Peyer's patch (tissue), 4 donors: ENCODE measurements at regions not wholly inside any gene's neighbourhood (a gene's known extent, or its start where the extent isn't known, plus 50 kb on each side); places are given as distances from the start of the nearest gene placed in this dataset.

ENCODE experiments used
- DNase-seq, 3 donors: peaks; one replicate each; pipeline ENCODE4 v3.0.0-alpha.2; 2017 to 2019
- H3K27ac ChIP-seq, 4 donors: fragments of 200-600 bp; sonication (generic); one replicate each; pipeline ENCODE4 v1.5.1; 2016 to 2019
- H3K27me3 ChIP-seq, 2 donors: fragments of 200-600 bp; sonication (generic); one replicate each; pipeline ENCODE4 v1.5.1; 2019
- H3K36me3 ChIP-seq, 3 donors: fragments of 200-600 bp; sonication (generic); one replicate each; pipeline ENCODE4 v1.5.1; 2016 to 2019
- H3K4me1 ChIP-seq, 4 donors: fragments of 200-600 bp; sonication (generic); one replicate each; pipeline ENCODE4 v1.5.1; 2016 to 2019
- H3K4me3 ChIP-seq, 4 donors: fragments of 200-600 bp; sonication (generic); 1 replicate in 3 of 4; 2 replicates in 1 of 4; pipeline ENCODE4 v1.5.1; 2016 to 2019; ENCODE audit warnings: mild to moderate bottlenecking in 1 of 4
- H3K9me3 ChIP-seq, 4 donors: fragments of 200-600 bp; sonication (generic); one replicate each; pipeline ENCODE4 v1.5.1; 2016 to 2019; ENCODE audit warnings: mild to moderate bottlenecking in 1 of 4
- CTCF ChIP-seq, 6 experiments: fragments of 450-650 bp in 4 of 6; fragments of 200-600 bp in 2 of 6; sonication (generic) in 1 of 6; IDR thresholded peaks; one replicate each; pipeline ENCODE4 v1.5.1; 2017 to 2019; ENCODE audit warnings: antibody characterized with exemption in 6 of 6, mild to moderate bottlenecking in 3 of 6, moderate library complexity in 1 of 6
- POLR2A ChIP-seq, 2 donors: fragments of 450-650 bp; IDR thresholded peaks; one replicate each; pipeline ENCODE4 v1.5.1; 2017; ENCODE audit warnings: antibody characterized with exemption in 2 of 2, mild to moderate bottlenecking in 2 of 2, moderate library complexity in 2 of 2

DNA sequence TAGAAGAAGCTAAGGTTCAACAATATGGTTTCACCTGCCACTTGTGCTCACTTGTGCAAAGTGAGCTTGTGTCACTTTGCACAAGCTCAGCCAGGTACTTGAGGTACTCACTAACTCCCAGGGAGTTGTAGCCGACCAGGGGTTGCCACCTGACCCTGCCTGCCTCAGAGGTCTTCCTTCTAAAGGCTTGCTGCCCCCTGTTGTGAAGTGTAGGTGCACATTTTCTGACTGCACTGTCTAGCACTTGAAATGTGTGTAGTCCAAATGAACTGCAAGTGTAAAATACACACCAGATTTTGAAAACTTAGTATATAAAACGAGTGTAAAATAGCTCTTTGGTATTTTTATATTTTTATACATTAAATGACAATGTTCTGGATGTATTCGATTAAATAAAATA, 230.8 kb downstream of the DLEU7 start:
- Histone ChIP-seq H3K9me3 (no peaks in the 10 kb centered on the region), H3K27me3 (no peaks in the 10 kb centered on the region), H3K27ac (no peak overlapping the region), H3K4me1 (no peaks in the 10 kb centered on the region), H3K4me3 (no peak overlapping the region), H3K36me3 (no peaks in the 10 kb centered on the region)
- DNase-seq = no peak
- no peak for TF ChIP-seq CTCF (IDR thresholded peaks at IDR 0.05)
- TF ChIP-seq POLR2A (IDR thresholded peaks at IDR 0.05) = no peak

DNA sequence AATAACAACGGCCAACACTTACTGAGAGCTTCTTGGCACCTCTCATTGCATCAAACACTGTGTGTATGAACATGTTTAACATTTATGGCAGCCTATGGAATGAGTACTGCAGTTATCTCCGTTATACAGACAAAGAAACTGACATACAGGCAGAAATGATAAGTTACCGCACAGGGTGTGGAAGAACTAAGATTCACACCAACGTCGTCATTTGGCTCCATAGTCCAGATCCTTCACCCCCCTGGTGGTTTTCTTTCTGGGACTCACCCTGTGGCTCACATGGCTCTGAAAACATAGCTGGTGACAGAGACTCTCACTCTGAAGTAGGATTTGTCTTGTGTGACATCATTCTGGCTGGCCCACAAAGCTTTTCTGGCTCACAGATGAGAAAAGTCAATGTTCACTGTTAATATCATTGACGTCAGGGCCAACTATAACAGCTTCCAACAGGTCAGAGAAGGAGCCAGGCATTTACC, 230.1 kb downstream of the DLEU7 start:
- TF ChIP-seq CTCF (IDR thresholded peaks at IDR 0.05) (no peak), POLR2A (IDR thresholded peaks at IDR 0.05) (no peak)

DNA sequence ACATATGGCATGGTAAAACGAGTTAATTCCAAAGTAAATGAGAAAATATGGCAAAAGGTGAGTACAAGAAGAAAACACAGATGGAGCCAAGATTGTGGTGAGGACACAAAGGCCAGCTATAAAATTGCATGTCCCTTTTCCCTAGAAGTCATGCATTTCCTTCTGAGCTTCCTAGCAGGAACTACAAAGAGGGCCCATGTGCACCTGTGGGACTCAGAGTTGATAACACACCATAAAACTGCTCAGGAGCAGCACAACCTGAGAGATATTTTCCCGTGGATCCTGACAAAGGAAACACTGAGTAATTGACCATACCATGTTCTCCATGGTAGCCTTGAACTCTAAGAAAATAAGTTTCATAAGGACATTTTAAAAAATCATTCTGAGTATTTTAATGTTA, 228.3 kb downstream of the DLEU7 start:
- TF ChIP-seq POLR2A (IDR thresholded peaks at IDR 0.05) = no peak
- TF ChIP-seq CTCF (IDR thresholded peaks at IDR 0.05) = no peak
- no peaks in the 10 kb centered on the region for H3K27me3 ChIP-seq
- H3K27ac ChIP-seq = no peak overlapping the region
- no peak overlapping the region for H3K4me3 ChIP-seq
- H3K4me1 ChIP-seq = no peaks in the 10 kb centered on the region
- no peak for DNase-seq
- H3K9me3 ChIP-seq = no peaks in the 10 kb centered on the region
- no peaks in the 10 kb centered on the region for H3K36me3 ChIP-seq

More for the DNA sequence above, 230.1 kb downstream of the DLEU7 start:
- no peak overlapping the region for H3K27ac ChIP-seq
- no peak for DNase-seq
- no peaks in the 10 kb centered on the region for H3K4me1 ChIP-seq
- H3K27me3 ChIP-seq = no peaks in the 10 kb centered on the region
- no peak overlapping the region for H3K4me3 ChIP-seq
- H3K36me3 ChIP-seq = no peaks in the 10 kb centered on the region
- H3K9me3 ChIP-seq = no peaks in the 10 kb centered on the region

DNA sequence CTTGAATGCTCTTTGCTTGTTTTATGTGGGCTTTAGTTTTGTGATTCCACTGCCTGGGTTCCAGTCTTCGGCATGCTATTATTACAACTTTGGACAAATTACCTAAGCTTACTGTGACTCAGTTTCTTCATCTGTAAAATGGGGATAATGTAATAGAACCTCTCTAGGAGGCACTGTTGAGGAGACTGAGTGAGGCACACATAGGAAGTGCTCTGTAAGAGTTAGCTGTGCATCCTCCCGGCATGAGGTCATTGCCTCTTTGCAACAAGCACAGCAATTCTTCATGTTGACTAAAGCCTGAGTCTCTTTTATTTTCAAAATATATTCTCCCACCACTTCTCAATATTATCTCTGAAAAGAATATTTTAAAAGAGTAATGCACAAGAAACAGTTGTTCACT, 227.4 kb downstream of the DLEU7 start:
- Histone ChIP-seq H3K4me1 (no peaks in the 10 kb centered on the region), H3K27ac (no peak overlapping the region)
- no peak for DNase-seq

DNA sequence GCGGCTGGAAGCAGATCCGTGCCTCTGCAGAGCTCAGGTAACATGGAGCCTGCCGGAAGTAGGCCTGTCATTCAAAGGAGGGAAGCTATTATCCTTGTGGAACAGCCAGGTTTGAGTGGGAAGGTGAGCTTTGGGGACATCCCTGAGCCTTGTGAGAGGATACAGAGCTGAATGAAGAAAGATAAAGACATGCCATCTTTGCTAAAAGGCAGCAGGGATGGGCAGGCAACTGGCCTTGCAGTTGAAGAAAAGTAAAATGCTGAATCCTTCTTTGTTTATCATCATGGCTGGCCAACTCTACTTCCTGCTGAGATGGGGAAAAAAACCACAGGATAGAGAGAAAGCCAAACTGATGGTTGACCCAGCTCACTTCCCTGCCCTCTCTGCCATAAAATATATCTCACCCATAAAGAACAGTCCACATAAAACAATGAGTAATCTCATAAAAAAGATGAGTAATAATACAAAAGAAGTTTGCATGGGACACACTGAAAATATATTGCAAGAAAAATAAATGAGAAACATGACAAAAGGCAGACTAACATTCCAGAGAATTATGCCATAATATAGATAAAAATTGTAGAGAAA, 226.3 kb downstream of the DLEU7 start:
- TF ChIP-seq POLR2A (IDR thresholded peaks at IDR 0.05) (no peak), CTCF (IDR thresholded peaks at IDR 0.05) (no peak)
- Histone ChIP-seq H3K27ac (no peak overlapping the region), H3K4me1 (no peaks in the 10 kb centered on the region), H3K27me3 (no peaks in the 10 kb centered on the region), H3K9me3 (no peaks in the 10 kb centered on the region), H3K4me3 (no peak overlapping the region), H3K36me3 (no peaks in the 10 kb centered on the region)
- no peak for DNase-seq

More for the DNA sequence above, 227.4 kb downstream of the DLEU7 start:
- no peak for TF ChIP-seq CTCF (IDR thresholded peaks at IDR 0.05)
- TF ChIP-seq POLR2A (IDR thresholded peaks at IDR 0.05) = no peak
- no peak overlapping the region for H3K4me3 ChIP-seq
- H3K9me3 ChIP-seq = no peaks in the 10 kb centered on the region
- no peaks in the 10 kb centered on the region for H3K36me3 ChIP-seq
- H3K27me3 ChIP-seq = no peaks in the 10 kb centered on the region

DNA sequence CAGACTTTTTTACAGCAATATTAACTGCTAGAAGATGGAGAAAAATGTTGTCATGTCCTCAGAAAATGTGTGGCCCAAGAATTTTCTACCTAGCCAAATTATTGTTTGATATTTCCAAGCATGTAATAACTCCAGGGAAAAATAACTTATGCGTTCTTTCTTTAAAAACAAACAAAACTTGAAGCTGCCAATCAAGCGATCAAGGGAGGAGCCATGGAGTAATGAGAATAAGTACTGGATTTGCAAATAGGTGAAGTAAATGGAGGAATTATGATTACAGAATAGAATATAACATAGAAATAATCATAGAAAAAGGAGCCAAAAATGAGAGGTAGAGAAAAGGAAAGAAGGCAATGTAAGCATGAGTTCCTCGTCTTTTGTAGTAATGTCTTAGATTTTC, 225.3 kb downstream of the DLEU7 start:
- TF ChIP-seq CTCF (IDR thresholded peaks at IDR 0.05) (no peak), POLR2A (IDR thresholded peaks at IDR 0.05) (no peak)
- H3K9me3 ChIP-seq = no peaks in the 10 kb centered on the region
- H3K4me1 ChIP-seq = no peaks in the 10 kb centered on the region
- H3K27ac ChIP-seq = no peak overlapping the region
- no peaks in the 10 kb centered on the region for H3K36me3 ChIP-seq
- H3K27me3 ChIP-seq = no peaks in the 10 kb centered on the region
- DNase-seq = no peak
- no peak overlapping the region for H3K4me3 ChIP-seq
